HuH-7 (cell line): ENCODE measurements at regions not wholly inside any gene's neighbourhood (a gene's known extent, or its start where the extent isn't known, plus 50 kb on each side); places are given as distances from the start of the nearest gene placed in this dataset.
A peak's percentile ranks its signal among the peaks of the same experiment; 100 is the strongest.

ENCODE experiments used
- DNase-seq: peaks from one replicate; pipeline ENCODE4 v3.0.0; 2011; ENCODE audit warnings: low spot score

GRCh38 chr2:13103778-13104493 lies 387.2 kb downstream of the TRIB2 start:
- no peak for DNase-seq

- no peak for DNase-seq
Observed at GRCh38 chr2:13104723-13105122, 388.0 kb downstream of the TRIB2 start.

- DNase-seq = no peak
Observed at GRCh38 chr2:13106302-13106701, 389.6 kb downstream of the TRIB2 start.

GRCh38 chr2:13109516-13109915 lies 392.8 kb downstream of the TRIB2 start:
- no peak for DNase-seq

- DNase-seq = no peak
Observed at GRCh38 chr2:13110825-13111224, 394.1 kb downstream of the TRIB2 start.

GRCh38 chr2:13113002-13113401 lies 396.3 kb downstream of the TRIB2 start:
- no peak for DNase-seq

GRCh38 chr2:13114391-13114790 lies 397.7 kb downstream of the TRIB2 start:
- no peak for DNase-seq

- no peak for DNase-seq
Observed at GRCh38 chr2:13115643-13116042, 398.9 kb downstream of the TRIB2 start.

GRCh38 chr2:13121096-13121495 lies 404.4 kb downstream of the TRIB2 start:
- no peak for DNase-seq

- no peak for DNase-seq
Observed at GRCh38 chr2:13128139-13128538, 411.4 kb downstream of the TRIB2 start.

- no peak for DNase-seq
Observed at GRCh38 chr2:13135369-13135768, 418.6 kb downstream of the TRIB2 start.

GRCh38 chr2:13135856-13136255 lies 419.1 kb downstream of the TRIB2 start:
- DNase-seq = no peak

- no peak for DNase-seq
Observed at GRCh38 chr2:13137679-13138078, 420.9 kb downstream of the TRIB2 start.

- no peak for DNase-seq
Observed at GRCh38 chr2:13141315-13141714, 424.6 kb downstream of the TRIB2 start.

GRCh38 chr2:13143451-13143850 lies 426.7 kb downstream of the TRIB2 start:
- no peak for DNase-seq

GRCh38 chr2:13156916-13157315 lies 440.2 kb downstream of the TRIB2 start:
- no peak for DNase-seq

- DNase-seq = no peak
Observed at GRCh38 chr2:13158466-13158865, 441.7 kb downstream of the TRIB2 start.

- no peak for DNase-seq
Observed at GRCh38 chr2:13180729-13181128, 464.0 kb downstream of the TRIB2 start.

GRCh38 chr2:13193075-13193474 lies 476.3 kb downstream of the TRIB2 start:
- no peak for DNase-seq

GRCh38 chr2:13193900-13194299 lies 477.2 kb downstream of the TRIB2 start:
- DNase-seq = peak; percentile 1

GRCh38 chr2:13195270-13195669 lies 478.5 kb downstream of the TRIB2 start:
- DNase-seq = no peak

GRCh38 chr2:13197248-13197647 lies 480.5 kb downstream of the TRIB2 start:
- no peak for DNase-seq

- no peak for DNase-seq
Observed at GRCh38 chr2:13201924-13202323, 485.2 kb downstream of the TRIB2 start.

GRCh38 chr2:13212115-13212514 lies 495.4 kb downstream of the TRIB2 start:
- DNase-seq = no peak
